ENCODE measurements at regions not wholly inside any gene's neighbourhood (a gene's known extent, or its start where the extent isn't known, plus 50 kb on each side); places are given as distances from the start of the nearest gene placed in this dataset.

GRCh38 chr12:112676507-112676906 is 115.0 kb upstream of the RPH3A start:
- TF ChIP-seq CTCF (conservative IDR thresholded peaks at IDR 0.05 in 1 of 2, IDR thresholded peaks at IDR 0.05 in 1 of 2; ENCODE audit: low read depth in 1 of 2, low read length in 2 of 2) (no peak), EZH2 (IDR thresholded peaks at IDR 0.05; ENCODE audit: low read length, missing control alignments) (no peak)
